ENCODE measurements at regions not wholly inside any gene's neighbourhood (a gene's known extent, or its start where the extent isn't known, plus 50 kb on each side); places are given as distances from the start of the nearest gene placed in this dataset.
"Not testable (repeated sequence)": the region's sequence is repeated elsewhere in the genome, so short reads cannot be mapped to it uniquely, and the experiment has no call there.

DNA sequence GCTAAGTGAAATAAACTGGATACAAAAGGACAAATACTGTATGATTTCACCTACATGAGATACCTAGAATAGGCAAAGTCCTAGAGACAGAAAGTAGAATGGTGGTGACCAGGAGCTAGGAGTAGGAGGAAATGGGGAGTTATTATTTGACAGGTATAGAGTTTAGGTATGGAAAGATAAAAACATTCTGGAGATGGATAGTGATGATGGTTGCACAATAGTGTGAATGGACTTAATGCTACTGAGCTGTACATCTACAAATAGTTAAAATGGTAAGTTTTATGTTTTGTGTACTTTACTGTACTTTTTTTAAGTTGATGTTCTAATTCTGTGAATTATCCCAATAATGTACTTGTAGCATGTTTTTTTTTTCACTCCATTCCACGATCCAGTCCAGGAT is 59.5 kb upstream of the RALGPS2 start:
- no peak for TF ChIP-seq EZH2 (IDR thresholded peaks at IDR 0.05; ENCODE audit: borderline replicate concordance, low read length)
- TF ChIP-seq, protein P1, sequence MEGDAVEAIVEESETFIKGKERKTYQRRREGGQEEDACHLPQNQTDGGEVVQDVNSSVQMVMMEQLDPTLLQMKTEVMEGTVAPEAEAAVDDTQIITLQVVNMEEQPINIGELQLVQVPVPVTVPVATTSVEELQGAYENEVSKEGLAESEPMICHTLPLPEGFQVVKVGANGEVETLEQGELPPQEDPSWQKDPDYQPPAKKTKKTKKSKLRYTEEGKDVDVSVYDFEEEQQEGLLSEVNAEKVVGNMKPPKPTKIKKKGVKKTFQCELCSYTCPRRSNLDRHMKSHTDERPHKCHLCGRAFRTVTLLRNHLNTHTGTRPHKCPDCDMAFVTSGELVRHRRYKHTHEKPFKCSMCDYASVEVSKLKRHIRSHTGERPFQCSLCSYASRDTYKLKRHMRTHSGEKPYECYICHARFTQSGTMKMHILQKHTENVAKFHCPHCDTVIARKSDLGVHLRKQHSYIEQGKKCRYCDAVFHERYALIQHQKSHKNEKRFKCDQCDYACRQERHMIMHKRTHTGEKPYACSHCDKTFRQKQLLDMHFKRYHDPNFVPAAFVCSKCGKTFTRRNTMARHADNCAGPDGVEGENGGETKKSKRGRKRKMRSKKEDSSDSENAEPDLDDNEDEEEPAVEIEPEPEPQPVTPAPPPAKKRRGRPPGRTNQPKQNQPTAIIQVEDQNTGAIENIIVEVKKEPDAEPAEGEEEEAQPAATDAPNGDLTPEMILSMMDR (IDR thresholded peaks at IDR 0.05; ENCODE audit: low read length): no peak
- Histone ChIP-seq H3K4me1 (ENCODE audit: insufficient read depth, low read length, severe bottlenecking) (peaks cover 68% of the 10 kb centered on the region), H3K27ac (ENCODE audit: low read depth, low read length, poor library complexity, severe bottlenecking) (peak overlapping the region; percentile 86), H3K4me3 (ENCODE audit: low read depth, low read length, poor library complexity, severe bottlenecking) (no peak overlapping the region), H3K36me3 (ENCODE audit: insufficient read depth, low read length) (peaks cover 32% of the 10 kb centered on the region), H3K9me2 (ENCODE audit: low read depth, low read length) (no peaks in the 10 kb centered on the region), H3K9ac (ENCODE audit: low read length) (no peak overlapping the region), H3K4me2 (ENCODE audit: low read length) (no peak overlapping the region), H4K20me1 (ENCODE audit: insufficient read depth, low read length) (no peaks in the 10 kb centered on the region), H2AFZ (ENCODE audit: low read length) (no peak overlapping the region), H3K27me3 (ENCODE audit: insufficient read depth, low read length) (no peaks in the 10 kb centered on the region), H3K79me2 (ENCODE audit: insufficient read depth, low read length) (peaks cover 40% of the 10 kb centered on the region), H3F3A (ENCODE audit: insufficient read depth, low read length) (no peaks in the 10 kb centered on the region), H3K9me3 (ENCODE audit: low read length) (no peaks in the 10 kb centered on the region)

DNA sequence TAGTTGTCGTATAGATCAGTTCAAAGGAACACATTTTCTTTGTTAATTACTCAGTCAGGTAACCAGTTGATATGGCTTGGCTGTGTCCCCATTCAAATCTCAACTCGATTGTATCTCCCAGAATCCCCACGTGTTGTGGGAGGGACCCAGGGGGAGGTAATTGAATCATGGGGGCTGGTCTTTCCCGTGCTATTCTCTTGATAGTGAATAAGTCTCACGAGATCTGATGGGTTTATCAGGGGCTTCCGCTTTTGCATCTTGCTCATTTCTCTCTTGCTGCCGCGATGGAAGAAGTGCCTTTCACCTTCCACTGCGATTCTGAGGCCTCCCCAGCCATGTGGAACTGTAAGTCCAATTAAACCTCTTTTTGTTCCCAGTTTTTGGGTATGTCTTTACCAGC is 58.2 kb upstream of the RALGPS2 start:
- Histone ChIP-seq H3K36me3 (ENCODE audit: insufficient read depth, low read length) (peaks cover 41% of the 10 kb centered on the region), H3K79me2 (ENCODE audit: insufficient read depth, low read length) (peaks cover 48% of the 10 kb centered on the region), H3K27ac (ENCODE audit: low read depth, low read length, poor library complexity, severe bottlenecking) (peak overlapping the region; percentile 86), H3K4me3 (ENCODE audit: low read depth, low read length, poor library complexity, severe bottlenecking) (peak overlapping the region; percentile 83), H3K4me1 (ENCODE audit: insufficient read depth, low read length, severe bottlenecking) (peaks cover 60% of the 10 kb centered on the region), H3K4me2 (ENCODE audit: low read length) (peak overlapping the region; percentile 58), H3K9ac (ENCODE audit: low read length) (peak overlapping the region; percentile 78)
- not testable (repeated sequence) for H3F3A ChIP-seq (ENCODE audit: insufficient read depth, low read length); H3K9me2 ChIP-seq (ENCODE audit: low read depth, low read length); H3K9me3 ChIP-seq (ENCODE audit: low read length); H4K20me1 ChIP-seq (ENCODE audit: insufficient read depth, low read length); H3K27me3 ChIP-seq (ENCODE audit: insufficient read depth, low read length); H2AFZ ChIP-seq (ENCODE audit: low read length)

DNA sequence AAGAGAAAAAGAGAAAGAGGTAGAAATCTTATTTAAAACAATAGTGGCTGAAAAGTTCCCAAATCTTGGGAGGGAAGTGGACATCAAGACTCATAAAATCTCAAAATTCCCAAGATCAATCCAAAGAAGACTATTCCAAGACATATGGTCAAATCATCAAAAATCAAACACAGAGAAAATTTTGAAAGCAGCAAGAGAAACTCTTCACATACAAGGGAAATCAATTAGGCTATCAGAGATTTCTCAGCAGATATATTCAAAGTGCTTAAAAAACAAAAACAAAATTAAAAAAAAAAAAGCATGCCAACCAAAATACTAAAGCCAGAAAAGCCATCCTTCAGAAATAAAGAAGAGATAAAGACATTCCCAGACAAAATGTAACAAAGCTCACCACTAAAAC is 52.6 kb upstream of the RALGPS2 start:
- H3F3A ChIP-seq (ENCODE audit: insufficient read depth, low read length): no peaks in the 10 kb centered on the region
- peaks cover 16% of the 10 kb centered on the region for H3K9me3 ChIP-seq (ENCODE audit: low read length)
- H4K20me1 ChIP-seq (ENCODE audit: insufficient read depth, low read length): no peaks in the 10 kb centered on the region
- no peak overlapping the region for H3K9ac ChIP-seq (ENCODE audit: low read length)
- no peak overlapping the region for H3K4me2 ChIP-seq (ENCODE audit: low read length)
- peaks cover 25% of the 10 kb centered on the region for H3K4me1 ChIP-seq (ENCODE audit: insufficient read depth, low read length, severe bottlenecking)
- H3K79me2 ChIP-seq (ENCODE audit: insufficient read depth, low read length): peaks cover 73% of the 10 kb centered on the region
- H2AFZ ChIP-seq (ENCODE audit: low read length): no peak overlapping the region
- no peak overlapping the region for H3K27ac ChIP-seq (ENCODE audit: low read depth, low read length, poor library complexity, severe bottlenecking)
- H3K9me2 ChIP-seq (ENCODE audit: low read depth, low read length): no peaks in the 10 kb centered on the region
- H3K4me3 ChIP-seq (ENCODE audit: low read depth, low read length, poor library complexity, severe bottlenecking): no peak overlapping the region
- peaks cover 86% of the 10 kb centered on the region for H3K36me3 ChIP-seq (ENCODE audit: insufficient read depth, low read length)
- no peak for TF ChIP-seq EZH2 (IDR thresholded peaks at IDR 0.05; ENCODE audit: borderline replicate concordance, low read length)
- H3K27me3 ChIP-seq (ENCODE audit: insufficient read depth, low read length): no peaks in the 10 kb centered on the region

DNA sequence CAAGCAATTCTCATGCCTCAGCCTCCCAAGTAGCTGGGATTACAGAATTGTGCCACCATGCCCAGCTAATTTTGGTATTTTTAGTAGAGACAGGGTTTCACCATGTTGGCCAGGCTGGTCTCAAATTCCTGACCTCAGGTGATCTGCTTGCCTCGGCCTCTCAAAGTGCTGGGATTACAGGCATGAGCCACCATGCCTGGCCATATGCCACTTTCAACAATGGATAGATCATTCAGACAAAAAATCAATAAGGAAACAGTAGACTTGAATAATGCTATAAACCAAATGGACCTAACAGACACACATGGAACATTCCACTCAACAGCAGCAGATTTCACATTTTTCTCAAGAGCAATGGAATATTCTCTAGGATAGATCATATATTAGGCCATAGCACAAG is 50.5 kb upstream of the RALGPS2 start:
- H2AFZ ChIP-seq (ENCODE audit: low read length); H3K4me3 ChIP-seq (ENCODE audit: low read depth, low read length, poor library complexity, severe bottlenecking); H3K27ac ChIP-seq (ENCODE audit: low read depth, low read length, poor library complexity, severe bottlenecking); H3K27me3 ChIP-seq (ENCODE audit: insufficient read depth, low read length); H3K9ac ChIP-seq (ENCODE audit: low read length); H3F3A ChIP-seq (ENCODE audit: insufficient read depth, low read length); H3K4me2 ChIP-seq (ENCODE audit: low read length); H3K9me2 ChIP-seq (ENCODE audit: low read depth, low read length); H4K20me1 ChIP-seq (ENCODE audit: insufficient read depth, low read length): not testable (repeated sequence)
- peaks cover 13% of the 10 kb centered on the region for H3K4me1 ChIP-seq (ENCODE audit: insufficient read depth, low read length, severe bottlenecking)
- H3K9me3 ChIP-seq (ENCODE audit: low read length): peaks cover 23% of the 10 kb centered on the region
- peaks cover 85% of the 10 kb centered on the region for H3K36me3 ChIP-seq (ENCODE audit: insufficient read depth, low read length)
- H3K79me2 ChIP-seq (ENCODE audit: insufficient read depth, low read length): peaks cover 62% of the 10 kb centered on the region
